GM23338 (cell line): ENCODE measurements at regions not wholly inside any gene's neighbourhood (a gene's known extent, or its start where the extent isn't known, plus 50 kb on each side); places are given as distances from the start of the nearest gene placed in this dataset.

ENCODE experiments used
- ATAC-seq: fragments of 200-7000 bp; cut with Tn5 transposase; 3 replicates; pipeline ENCODE4 v1.9.1; 2020
- DNase-seq: peaks from one replicate; pipeline ENCODE4 v3.0.0-alpha.2; 2015; ENCODE audit warnings: low spot score
- H2AFZ ChIP-seq: fragments of 200-600 bp; sonication (generic); 2 replicates; pipeline ENCODE4 v1.8.0; 2016; ENCODE audit warnings: antibody characterized with exemption, mild to moderate bottlenecking, moderate library complexity
- H3F3A ChIP-seq: fragments of 200-600 bp; sonication (generic); replicated peaks from 2 replicates; pipeline ENCODE4 v1.8.0; 2017; ENCODE audit warnings: antibody characterized with exemption, mixed run types, low read depth
- H3K27ac ChIP-seq: fragments of 200-600 bp; sonication (generic); 2 replicates; pipeline ENCODE4 v1.6.1; 2016; ENCODE audit warnings: low read depth
- H3K27me3 ChIP-seq: fragments of 200-600 bp; sonication (generic); 2 replicates; pipeline ENCODE4 v1.8.0; 2016; ENCODE audit warnings: mild to moderate bottlenecking, mixed run types, moderate library complexity; ENCODE audit not compliant: insufficient read depth
- H3K36me3 ChIP-seq: fragments of 200-600 bp; sonication (generic); 2 replicates; pipeline ENCODE4 v1.8.0; 2016; ENCODE audit warnings: mild to moderate bottlenecking; ENCODE audit not compliant: insufficient read depth
- H3K4me1 ChIP-seq: fragments of 200-600 bp; sonication (generic); 2 replicates; pipeline ENCODE4 v1.8.0; 2016; ENCODE audit warnings: mild to moderate bottlenecking, moderate library complexity; ENCODE audit not compliant: insufficient read depth
- H3K4me2 ChIP-seq: fragments of 200-600 bp; sonication (generic); 2 replicates; pipeline ENCODE4 v1.7.1; 2017; ENCODE audit warnings: mixed run types
- H3K4me3 ChIP-seq: fragments of 200-600 bp; sonication (generic); 2 replicates; pipeline ENCODE4 v1.6.1; 2016; ENCODE audit warnings: mixed run types
- H3K79me2 ChIP-seq: fragments of 200-600 bp; sonication (generic); replicated peaks from 2 replicates; pipeline ENCODE4 v1.8.0; 2017; ENCODE audit warnings: mild to moderate bottlenecking; ENCODE audit not compliant: insufficient read depth
- H3K9me2 ChIP-seq: fragments of 200-600 bp; sonication (generic); 2 replicates; pipeline ENCODE4 v1.8.0; 2017; ENCODE audit not compliant: insufficient read depth
- H4K20me1 ChIP-seq: fragments of 200-600 bp; sonication (generic); replicated peaks from 2 replicates; pipeline ENCODE4 v1.8.0; 2017; ENCODE audit warnings: mild to moderate bottlenecking; ENCODE audit not compliant: insufficient read depth
- H3K27ac Mint-ChIP-seq: 2 replicates; pipeline ENCODE4 v1.8.0; 2020; ENCODE audit warnings: inconsistent platforms, mild to moderate bottlenecking, moderate library complexity, mixed read lengths
- H3K27me3 Mint-ChIP-seq: 3 replicates; pipeline ENCODE4 v1.8.0; 2022; ENCODE audit warnings: low read depth, mild to moderate bottlenecking, moderate library complexity, mixed read lengths, inconsistent platforms; ENCODE audit not compliant: insufficient read depth, poor library complexity
- H3K36me3 Mint-ChIP-seq: 3 replicates; pipeline ENCODE4 v1.8.0; 2021; ENCODE audit warnings: low read depth, mild to moderate bottlenecking, inconsistent platforms, moderate library complexity, mixed read lengths
- H3K4me1 Mint-ChIP-seq: 3 replicates; pipeline ENCODE4 v1.8.0; 2020; ENCODE audit warnings: mild to moderate bottlenecking, inconsistent platforms, mixed read lengths
- H3K4me3 Mint-ChIP-seq: 3 replicates; pipeline ENCODE4 v1.8.0; 2021; ENCODE audit warnings: moderate library complexity, mild to moderate bottlenecking, inconsistent platforms, mixed read lengths
- H3K9me3 Mint-ChIP-seq: 3 replicates; pipeline ENCODE4 v1.8.0; 2020; ENCODE audit warnings: moderate library complexity, mild to moderate bottlenecking, inconsistent platforms, mixed read lengths
- CREB1 ChIP-seq: fragments of 250-450 bp; sonication (Bioruptor Pico); IDR thresholded peaks from 2 replicates; pipeline ENCODE4 v1.5.0; 2020; ENCODE audit warnings: low read depth, mild to moderate bottlenecking, moderate library complexity
- EZH2 ChIP-seq: fragments of 200-600 bp; sonication (generic); IDR thresholded peaks from one replicate; pipeline ENCODE4 v1.8.0; 2017; ENCODE audit warnings: antibody characterized with exemption, mild to moderate bottlenecking, low read depth; ENCODE audit not compliant: unreplicated experiment
- EZH2phosphoT487 ChIP-seq: fragments of 200-600 bp; sonication (generic); IDR thresholded peaks from one replicate; pipeline ENCODE4 v1.8.1; 2018; ENCODE audit warnings: antibody characterized with exemption; ENCODE audit not compliant: unreplicated experiment
- JUNB ChIP-seq: IDR thresholded peaks from one replicate; pipeline ENCODE4 v1.6.1; 2016; ENCODE audit warnings: antibody characterized with exemption; ENCODE audit not compliant: unreplicated experiment
- NANOG ChIP-seq: IDR thresholded peaks from 2 replicates; pipeline ENCODE4 v1.6.1; 2016; ENCODE audit warnings: antibody characterized with exemption, borderline replicate concordance
- POLR2AphosphoS5 ChIP-seq: IDR thresholded peaks from 2 replicates; pipeline ENCODE4 v1.6.1; 2016; ENCODE audit warnings: antibody characterized with exemption, low read depth
- STAT1 ChIP-seq: IDR thresholded peaks from one replicate; pipeline ENCODE4 v1.6.1; 2016; ENCODE audit warnings: antibody characterized with exemption; ENCODE audit not compliant: unreplicated experiment
- ZNF114 ChIP-seq: fragments of 250-450 bp; sonication (Bioruptor Pico); IDR thresholded peaks from 2 replicates; pipeline ENCODE4 v1.5.0; 2020; ENCODE audit warnings: mild to moderate bottlenecking, moderate library complexity
- ZNF331 ChIP-seq: fragments of 250-450 bp; sonication (Bioruptor Pico); IDR thresholded peaks from 2 replicates; pipeline ENCODE4 v1.5.0; 2020; ENCODE audit warnings: low read depth, mild to moderate bottlenecking, moderate library complexity
- ZNF462 ChIP-seq: fragments of 250-450 bp; sonication (Bioruptor Pico); IDR thresholded peaks from 2 replicates; pipeline ENCODE4 v1.5.0; 2020; ENCODE audit warnings: mild to moderate bottlenecking, moderate library complexity
- TF ChIP-seq, protein P1 (sequence below), 2 experiments: fragments of 200-600 bp in 1 of 2; sonication (generic) in 1 of 2; conservative IDR thresholded peaks; 2 replicates each; pipeline versions ENCODE4 v1.5.1 to v1.6.1; 2016 to 2017; ENCODE audit warnings: antibody characterized with exemption in 2 of 2, low read depth in 2 of 2, mild to moderate bottlenecking in 2 of 2, moderate library complexity in 1 of 2
- TF ChIP-seq, protein P2 (sequence below): IDR thresholded peaks from 2 replicates; pipeline ENCODE4 v1.6.1; 2016; ENCODE audit warnings: antibody characterized with exemption
- TF ChIP-seq, protein P3 (sequence below): IDR thresholded peaks from one replicate; pipeline ENCODE4 v1.6.1; 2018; ENCODE audit warnings: antibody characterized with exemption; ENCODE audit not compliant: unreplicated experiment

DNA sequence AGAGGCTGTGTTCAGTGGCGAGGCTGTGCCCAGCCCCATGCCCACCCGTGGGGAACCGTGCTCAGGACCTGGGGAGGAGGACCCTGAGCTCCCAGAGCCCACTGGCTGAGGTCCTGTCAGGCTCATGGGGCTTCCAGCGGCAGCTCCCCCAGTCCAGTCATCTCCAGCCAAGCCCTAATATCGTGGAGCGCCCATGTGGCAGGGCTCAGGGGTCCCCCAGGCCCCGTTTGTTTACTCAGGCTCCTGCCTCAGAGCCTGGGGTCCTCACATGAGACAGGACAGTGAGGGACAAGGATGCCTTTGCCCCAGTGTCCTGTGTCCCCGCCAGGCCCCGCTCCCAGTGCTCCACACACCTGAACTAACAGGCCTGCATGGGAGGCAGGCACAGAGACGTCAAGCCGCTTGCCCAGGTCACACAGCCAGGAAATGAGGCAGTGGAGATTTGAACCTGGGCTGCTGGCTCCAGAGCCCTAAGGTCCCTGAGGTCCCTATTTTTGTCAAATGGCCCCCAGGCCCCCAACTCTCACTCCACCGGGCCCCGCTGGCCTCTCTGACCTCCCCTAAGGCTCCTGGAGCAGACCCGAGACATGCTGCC lies 100.7 kb upstream of the ACTRT2 start:
- no peaks in the 10 kb centered on the region for H3K4me1 ChIP-seq
- DNase-seq: no peak
- H2AFZ ChIP-seq: no peak overlapping the region
- Mint-ChIP-seq H3K4me1 (no peaks in the 10 kb centered on the region), H3K36me3 (peaks cover 25% of the 10 kb centered on the region), H3K4me3 (no peak overlapping the region), H3K27ac (no peak overlapping the region), H3K9me3 (peaks cover 75% of the 10 kb centered on the region), H3K27me3 (peaks cover 4% of the 10 kb centered on the region)
- no peak for ATAC-seq
- no peaks in the 10 kb centered on the region for H3K27me3 ChIP-seq
- no peak overlapping the region for H3K27ac ChIP-seq
- TF ChIP-seq STAT1: no peak
- TF ChIP-seq, protein P1, sequence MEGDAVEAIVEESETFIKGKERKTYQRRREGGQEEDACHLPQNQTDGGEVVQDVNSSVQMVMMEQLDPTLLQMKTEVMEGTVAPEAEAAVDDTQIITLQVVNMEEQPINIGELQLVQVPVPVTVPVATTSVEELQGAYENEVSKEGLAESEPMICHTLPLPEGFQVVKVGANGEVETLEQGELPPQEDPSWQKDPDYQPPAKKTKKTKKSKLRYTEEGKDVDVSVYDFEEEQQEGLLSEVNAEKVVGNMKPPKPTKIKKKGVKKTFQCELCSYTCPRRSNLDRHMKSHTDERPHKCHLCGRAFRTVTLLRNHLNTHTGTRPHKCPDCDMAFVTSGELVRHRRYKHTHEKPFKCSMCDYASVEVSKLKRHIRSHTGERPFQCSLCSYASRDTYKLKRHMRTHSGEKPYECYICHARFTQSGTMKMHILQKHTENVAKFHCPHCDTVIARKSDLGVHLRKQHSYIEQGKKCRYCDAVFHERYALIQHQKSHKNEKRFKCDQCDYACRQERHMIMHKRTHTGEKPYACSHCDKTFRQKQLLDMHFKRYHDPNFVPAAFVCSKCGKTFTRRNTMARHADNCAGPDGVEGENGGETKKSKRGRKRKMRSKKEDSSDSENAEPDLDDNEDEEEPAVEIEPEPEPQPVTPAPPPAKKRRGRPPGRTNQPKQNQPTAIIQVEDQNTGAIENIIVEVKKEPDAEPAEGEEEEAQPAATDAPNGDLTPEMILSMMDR (conservative IDR thresholded peaks at IDR 0.05; ENCODE audit: low read depth in 2 of 2): no peak
- no peak for TF ChIP-seq CREB1
- TF ChIP-seq POLR2AphosphoS5: no peak
- no peak for TF ChIP-seq EZH2phosphoT487
- TF ChIP-seq, protein P2, sequence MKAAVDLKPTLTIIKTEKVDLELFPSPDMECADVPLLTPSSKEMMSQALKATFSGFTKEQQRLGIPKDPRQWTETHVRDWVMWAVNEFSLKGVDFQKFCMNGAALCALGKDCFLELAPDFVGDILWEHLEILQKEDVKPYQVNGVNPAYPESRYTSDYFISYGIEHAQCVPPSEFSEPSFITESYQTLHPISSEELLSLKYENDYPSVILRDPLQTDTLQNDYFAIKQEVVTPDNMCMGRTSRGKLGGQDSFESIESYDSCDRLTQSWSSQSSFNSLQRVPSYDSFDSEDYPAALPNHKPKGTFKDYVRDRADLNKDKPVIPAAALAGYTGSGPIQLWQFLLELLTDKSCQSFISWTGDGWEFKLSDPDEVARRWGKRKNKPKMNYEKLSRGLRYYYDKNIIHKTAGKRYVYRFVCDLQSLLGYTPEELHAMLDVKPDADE: no peak
- no peak for TF ChIP-seq ZNF331
- TF ChIP-seq ZNF462 (CRISPR knock-in tag): no peak
- no peak for TF ChIP-seq NANOG
- TF ChIP-seq, protein P3, sequence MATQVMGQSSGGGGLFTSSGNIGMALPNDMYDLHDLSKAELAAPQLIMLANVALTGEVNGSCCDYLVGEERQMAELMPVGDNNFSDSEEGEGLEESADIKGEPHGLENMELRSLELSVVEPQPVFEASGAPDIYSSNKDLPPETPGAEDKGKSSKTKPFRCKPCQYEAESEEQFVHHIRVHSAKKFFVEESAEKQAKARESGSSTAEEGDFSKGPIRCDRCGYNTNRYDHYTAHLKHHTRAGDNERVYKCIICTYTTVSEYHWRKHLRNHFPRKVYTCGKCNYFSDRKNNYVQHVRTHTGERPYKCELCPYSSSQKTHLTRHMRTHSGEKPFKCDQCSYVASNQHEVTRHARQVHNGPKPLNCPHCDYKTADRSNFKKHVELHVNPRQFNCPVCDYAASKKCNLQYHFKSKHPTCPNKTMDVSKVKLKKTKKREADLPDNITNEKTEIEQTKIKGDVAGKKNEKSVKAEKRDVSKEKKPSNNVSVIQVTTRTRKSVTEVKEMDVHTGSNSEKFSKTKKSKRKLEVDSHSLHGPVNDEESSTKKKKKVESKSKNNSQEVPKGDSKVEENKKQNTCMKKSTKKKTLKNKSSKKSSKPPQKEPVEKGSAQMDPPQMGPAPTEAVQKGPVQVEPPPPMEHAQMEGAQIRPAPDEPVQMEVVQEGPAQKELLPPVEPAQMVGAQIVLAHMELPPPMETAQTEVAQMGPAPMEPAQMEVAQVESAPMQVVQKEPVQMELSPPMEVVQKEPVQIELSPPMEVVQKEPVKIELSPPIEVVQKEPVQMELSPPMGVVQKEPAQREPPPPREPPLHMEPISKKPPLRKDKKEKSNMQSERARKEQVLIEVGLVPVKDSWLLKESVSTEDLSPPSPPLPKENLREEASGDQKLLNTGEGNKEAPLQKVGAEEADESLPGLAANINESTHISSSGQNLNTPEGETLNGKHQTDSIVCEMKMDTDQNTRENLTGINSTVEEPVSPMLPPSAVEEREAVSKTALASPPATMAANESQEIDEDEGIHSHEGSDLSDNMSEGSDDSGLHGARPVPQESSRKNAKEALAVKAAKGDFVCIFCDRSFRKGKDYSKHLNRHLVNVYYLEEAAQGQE: no peak
- TF ChIP-seq EZH2: no peak
- no peak for TF ChIP-seq ZNF114 (CRISPR knock-in tag)
- TF ChIP-seq JUNB: no peak
- H3K79me2 ChIP-seq: no peaks in the 10 kb centered on the region
- no peak overlapping the region for H3K4me2 ChIP-seq
- peaks cover 7% of the 10 kb centered on the region; the same call in 1 of the 2 replicates for H3F3A ChIP-seq
- no peak overlapping the region for H3K4me3 ChIP-seq
- no peaks in the 10 kb centered on the region for H3K9me2 ChIP-seq
- H3K36me3 ChIP-seq: no peaks in the 10 kb centered on the region
- H4K20me1 ChIP-seq: no peaks in the 10 kb centered on the region
